CD4-positive, alpha-beta T cell treated with Interleukin-10 for 1 hour (primary cell): ENCODE measurements at regions not wholly inside any gene's neighbourhood (a gene's known extent, or its start where the extent isn't known, plus 50 kb on each side); places are given as distances from the start of the nearest gene placed in this dataset.

Experiments
- DNase-seq: peaks from one replicate; pipeline ENCODE4 v3.0.0-alpha.2; 2020

- DNase-seq = no peak
Observed at GRCh38 chr10:120710076-120710475, 141.1 kb upstream of the WDR11 start.

GRCh38 chr10:120711860-120712259 lies 139.3 kb upstream of the WDR11 start:
- DNase-seq = no peak

- no peak for DNase-seq
Observed at GRCh38 chr10:120713573-120714205, 137.5 kb upstream of the WDR11 start.

DNA sequence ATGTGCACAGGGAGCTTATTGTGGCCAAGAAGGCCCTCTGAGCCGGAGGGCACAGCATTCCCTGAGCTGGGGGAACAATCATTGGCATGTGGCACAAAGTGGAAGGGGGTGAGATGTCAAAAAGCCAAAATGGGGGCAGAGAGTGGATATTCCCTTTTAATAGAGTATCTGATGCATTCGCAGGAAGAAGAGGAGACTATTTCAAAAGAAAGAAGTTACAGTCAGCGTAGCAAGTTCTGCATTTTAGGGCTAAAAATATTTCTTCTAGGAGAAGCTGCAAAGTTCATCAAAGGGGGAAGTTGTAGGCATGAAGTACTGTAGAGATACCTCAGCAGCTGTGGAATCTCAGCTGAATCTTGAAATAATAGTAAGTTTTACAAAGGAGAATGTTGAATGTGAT lies 136.0 kb upstream of the WDR11 start:
- DNase-seq = no peak

- DNase-seq = no peak
Observed at GRCh38 chr10:120719333-120719732, 131.8 kb upstream of the WDR11 start.

DNA sequence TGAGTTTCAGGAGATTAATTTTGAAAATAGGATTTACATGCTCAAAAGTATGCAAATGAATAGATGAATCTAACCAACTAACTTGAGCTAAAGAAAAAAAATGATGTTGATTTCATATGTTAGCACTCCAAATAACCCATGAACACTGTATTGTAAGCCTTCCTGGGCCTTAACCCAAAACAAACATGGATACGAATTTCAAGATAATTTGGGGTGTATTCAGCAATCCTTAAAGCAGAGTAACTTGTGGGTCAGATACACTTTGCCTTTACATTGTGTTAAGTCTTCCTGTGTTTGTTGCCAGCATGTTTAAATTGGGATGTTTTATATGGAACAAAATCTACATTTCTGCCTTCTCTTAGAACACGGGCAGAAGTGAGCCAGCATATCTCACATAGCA lies 124.2 kb upstream of the WDR11 start:
- DNase-seq = no peak

DNA sequence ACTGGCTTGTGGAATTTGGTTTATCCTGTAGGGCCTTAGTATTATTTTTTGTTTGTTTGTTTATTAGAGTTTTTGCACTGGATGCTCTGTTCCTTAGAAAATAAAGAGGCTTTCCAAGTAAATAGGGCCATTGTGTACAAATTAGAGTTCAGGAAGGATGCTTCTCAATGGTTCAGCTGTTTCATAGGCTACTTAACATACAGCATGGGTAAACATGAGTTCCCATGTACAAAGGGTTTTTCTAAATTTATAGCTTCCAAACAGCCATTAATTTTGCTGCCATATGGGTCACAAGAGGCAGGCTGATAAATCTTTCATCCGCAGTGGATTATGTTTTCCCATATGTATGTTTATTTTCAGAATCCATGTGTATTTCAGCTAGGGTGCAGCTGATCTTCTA lies 121.6 kb upstream of the WDR11 start:
- DNase-seq = no peak

GRCh38 chr10:120732067-120732466 lies 119.1 kb upstream of the WDR11 start:
- DNase-seq = no peak

DNA sequence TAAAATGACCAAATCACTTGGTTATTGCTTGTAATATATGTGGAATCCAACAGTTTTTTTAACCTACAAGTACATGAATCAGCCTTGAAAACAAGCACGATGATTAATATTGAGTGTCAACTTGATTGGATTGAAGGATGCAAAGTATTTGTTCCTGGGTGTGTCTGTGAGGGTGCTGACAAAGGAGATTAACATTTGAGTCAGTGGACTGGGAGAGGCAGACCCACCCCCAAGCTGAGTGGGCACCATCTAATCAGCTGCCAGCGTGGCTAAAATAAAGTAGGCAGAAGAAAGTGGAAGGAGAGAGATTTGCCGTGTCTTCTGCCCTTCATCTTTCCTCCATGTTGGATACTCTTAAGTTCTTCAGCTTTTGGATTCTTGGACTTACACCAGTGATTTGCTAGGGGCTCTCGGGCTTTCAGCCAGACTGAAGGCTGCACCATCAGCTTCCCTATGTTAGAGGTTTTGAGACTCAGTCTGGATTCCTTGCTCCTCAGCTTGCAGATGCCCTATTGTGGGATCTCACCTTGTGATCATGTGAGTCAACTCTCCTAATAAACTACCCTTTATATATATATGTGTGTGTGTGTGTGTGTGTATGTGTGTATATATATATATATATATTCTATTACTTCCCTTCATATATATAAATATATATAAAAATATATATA lies 118.4 kb upstream of the WDR11 start:
- DNase-seq = no peak

GRCh38 chr10:120734483-120735078 lies 116.6 kb upstream of the WDR11 start:
- DNase-seq = no peak

DNA sequence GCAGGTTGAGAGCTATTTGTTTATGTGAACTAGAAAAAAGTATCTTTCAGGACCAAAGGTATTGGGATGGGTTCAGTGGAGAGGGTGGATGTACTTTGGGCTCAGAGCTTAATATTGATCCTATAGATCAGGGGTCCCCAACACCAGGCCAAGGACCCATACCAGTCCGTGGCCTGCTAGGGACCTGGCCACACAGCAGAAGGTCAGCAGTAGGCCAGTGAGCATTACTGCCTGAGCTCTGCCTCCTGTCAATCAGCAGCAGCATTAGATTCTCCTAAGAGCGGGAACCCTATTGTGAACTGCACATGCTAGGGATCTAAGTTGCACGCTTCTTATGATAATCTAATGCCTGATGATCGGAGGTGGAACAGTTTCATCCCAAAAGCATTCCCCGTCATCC lies 115.8 kb upstream of the WDR11 start:
- DNase-seq = no peak

- peak; percentile 25 for DNase-seq
Observed at GRCh38 chr10:120735773-120736371, 115.3 kb upstream of the WDR11 start.

DNA sequence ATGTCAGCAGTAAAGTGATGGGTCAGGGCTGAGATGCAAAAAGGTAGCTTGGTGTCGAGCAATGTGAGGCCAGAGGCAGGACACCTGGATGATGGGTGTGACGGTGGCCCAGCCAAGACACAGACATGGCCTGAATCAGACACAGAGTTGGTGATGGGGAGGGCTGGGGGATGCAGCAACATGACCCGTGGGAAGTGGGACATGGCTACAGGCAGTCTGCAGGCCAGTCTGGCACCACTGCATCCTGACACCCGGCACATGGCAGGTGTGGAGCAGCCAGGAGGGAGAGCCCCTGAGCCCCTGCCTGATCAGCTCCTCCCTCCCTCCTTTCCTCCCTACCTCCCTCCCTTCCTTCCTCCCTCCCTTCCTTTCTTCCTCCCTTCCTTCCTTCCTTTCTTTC lies 114.8 kb upstream of the WDR11 start:
- no peak for DNase-seq

DNA sequence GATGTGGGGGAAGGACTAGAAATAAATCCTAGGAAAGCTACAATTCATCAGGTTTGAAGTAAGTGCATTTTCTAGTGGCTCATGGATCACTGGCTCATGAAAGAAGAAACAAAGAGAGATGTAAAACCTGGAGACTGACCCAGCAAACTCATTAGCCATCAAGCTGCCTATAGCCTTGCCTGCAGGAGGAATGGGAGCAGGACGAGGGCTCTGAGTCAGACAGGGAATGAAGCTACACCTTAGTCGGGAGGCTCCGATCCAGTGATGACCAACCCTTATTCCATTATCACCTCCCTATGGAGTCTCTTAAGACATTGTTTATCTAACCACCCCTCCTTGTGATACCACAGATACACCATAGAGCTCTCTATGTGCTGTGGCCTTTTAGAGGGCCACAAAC lies 112.5 kb upstream of the WDR11 start:
- no peak for DNase-seq

- no peak for DNase-seq
Observed at GRCh38 chr10:120741396-120741795, 109.8 kb upstream of the WDR11 start.

- DNase-seq = no peak
Observed at GRCh38 chr10:120742373-120742772, 108.8 kb upstream of the WDR11 start.

DNA sequence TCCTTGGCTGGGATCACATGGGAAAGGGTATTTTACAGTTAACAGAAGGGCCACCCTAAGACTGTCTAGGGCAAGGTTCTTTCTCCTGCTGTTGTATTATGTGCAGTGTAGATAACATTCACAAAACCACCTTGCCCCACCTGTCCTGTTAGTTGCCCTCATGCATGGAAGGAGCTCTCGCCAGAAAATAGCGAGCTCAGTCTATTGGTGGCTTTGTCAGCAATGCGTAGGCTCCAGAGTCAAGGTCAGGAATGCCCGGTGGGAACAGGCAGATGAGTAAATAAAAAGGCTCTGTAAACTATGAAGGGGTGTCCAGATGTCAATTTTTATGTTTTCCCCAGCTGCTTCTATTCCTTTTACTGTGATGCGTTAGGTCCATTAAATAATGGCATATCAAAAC lies 107.1 kb upstream of the WDR11 start:
- no peak for DNase-seq

DNA sequence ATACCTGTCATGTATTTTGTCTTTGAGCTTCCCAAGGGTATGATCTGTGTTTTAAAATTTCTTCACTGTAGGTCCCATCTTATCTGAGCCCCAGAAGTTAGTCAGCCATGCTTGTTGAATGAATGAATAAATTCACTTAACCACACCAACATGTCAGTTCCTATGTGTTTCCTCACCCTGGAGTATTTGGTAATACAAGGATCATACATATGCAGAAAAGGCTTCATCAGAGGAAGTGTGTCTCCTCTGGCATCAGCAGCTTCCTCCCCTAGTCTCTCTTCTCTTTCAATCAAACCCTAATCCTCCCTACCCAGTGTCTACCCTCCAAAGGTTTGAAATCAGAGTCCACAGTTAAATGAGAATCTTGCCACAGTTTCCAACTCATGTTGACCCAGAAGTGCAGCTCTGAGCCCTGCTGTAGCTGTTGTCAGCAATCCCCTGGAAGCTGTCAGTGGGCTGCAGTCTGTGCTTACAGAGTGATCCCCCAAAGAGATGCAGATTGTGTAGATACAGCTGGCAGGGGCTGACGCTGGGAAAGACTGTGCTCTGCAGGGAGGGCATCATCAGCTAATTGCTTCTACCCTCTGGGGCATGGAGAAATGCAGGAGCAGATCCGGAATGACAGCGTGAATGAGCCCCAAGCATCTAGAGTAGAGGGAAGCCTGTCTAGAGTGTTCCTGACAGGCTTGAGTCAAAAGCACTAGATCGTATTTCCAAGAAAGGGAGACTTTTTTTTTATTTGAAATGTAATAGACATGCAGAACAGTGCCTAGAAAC lies 105.0 kb upstream of the WDR11 start:
- DNase-seq = no peak

DNA sequence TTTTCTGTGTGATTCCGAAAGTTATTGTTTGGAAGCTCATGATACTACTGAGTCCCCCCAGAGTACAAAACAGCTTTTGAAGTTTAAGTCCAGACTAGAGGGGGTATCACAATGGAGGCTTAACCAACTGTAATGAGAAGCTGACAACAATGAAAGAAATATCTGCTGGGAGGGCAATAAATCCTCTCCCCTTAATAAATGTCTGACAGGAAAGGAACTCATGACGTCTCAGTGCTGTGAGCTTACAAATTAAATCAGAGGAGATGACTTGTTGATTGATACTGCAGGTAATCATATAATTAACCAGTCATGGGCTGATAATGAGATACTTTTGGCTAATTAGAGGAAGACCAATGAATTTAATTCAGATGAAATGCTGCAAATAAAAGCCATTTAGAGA lies 102.6 kb upstream of the WDR11 start:
- no peak for DNase-seq

- DNase-seq = no peak
Observed at GRCh38 chr10:120749072-120749471, 102.1 kb upstream of the WDR11 start.

DNA sequence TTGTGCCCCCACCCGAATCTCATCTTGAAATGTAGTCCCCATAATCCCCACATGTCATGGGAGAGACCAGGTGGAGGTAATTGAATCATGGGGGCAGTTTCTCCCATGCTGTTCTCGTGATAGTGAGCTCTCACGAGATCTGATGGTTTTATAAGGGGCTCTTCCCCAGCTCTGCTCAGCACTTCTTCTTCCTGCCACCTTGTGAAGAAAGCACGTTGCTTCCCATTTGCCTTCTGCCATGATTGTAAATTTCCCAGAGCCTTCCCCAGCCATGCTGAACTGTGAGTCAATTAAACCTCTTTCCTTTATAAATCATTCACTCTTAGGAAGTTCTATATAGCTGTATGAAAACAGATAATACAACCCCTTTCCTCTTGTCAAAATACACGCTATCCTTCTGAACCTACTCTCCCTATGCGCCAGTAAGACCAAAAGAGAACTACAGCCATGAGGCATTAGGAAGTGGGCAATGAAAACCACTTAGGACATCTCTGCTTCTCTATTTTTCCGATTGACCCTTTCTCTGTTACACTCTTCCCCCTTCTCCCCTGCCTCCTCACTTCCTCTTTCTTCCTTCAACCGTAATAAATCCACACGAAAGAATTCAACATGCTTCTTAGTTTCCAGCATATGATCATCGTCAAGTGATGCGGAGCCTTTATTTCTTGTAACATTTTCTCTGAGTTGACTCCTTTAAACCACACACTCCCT lies 101.2 kb upstream of the WDR11 start:
- no peak for DNase-seq

DNA sequence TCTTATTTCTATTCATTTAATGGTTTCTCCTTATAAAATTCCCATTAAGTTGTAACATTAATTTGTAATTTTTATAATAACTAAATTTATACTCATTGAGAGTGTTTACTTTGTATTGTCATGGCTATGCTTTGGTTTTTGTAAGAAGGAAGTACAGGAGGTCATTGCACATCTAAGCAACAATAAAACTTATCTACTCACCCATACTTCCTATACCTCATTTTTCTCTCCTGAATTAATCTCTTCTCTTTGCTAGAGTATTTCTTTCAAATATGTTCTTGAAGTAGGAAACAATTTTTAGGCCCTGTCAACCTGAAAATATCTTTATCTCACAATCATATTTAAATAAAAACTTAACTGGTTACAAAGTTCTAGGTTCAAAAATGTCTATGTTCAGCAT lies 95.4 kb upstream of the WDR11 start:
- no peak for DNase-seq

DNA sequence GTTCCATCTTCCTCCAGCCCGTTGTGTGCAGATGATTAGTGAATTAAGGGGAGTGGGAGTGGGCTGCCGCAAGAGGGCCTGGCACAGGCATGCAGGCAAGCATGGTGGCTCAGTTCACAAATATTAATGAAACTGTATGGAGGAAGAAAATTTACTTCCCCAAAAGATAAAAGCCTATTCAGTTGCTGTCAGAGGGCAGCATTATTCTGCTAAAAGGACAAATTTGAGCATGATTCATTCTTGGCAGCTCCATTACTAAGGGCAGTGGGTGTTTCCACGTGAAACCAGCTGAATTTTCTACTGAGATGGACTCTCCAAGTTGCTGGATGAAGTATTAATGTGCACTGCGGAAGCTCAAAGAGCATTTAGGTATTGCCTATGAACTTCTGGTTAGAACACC lies 90.9 kb upstream of the WDR11 start:
- DNase-seq = no peak
